ENCODE measurements at regions not wholly inside any gene's neighbourhood (a gene's known extent, or its start where the extent isn't known, plus 50 kb on each side); places are given as distances from the start of the nearest gene placed in this dataset.

DNA sequence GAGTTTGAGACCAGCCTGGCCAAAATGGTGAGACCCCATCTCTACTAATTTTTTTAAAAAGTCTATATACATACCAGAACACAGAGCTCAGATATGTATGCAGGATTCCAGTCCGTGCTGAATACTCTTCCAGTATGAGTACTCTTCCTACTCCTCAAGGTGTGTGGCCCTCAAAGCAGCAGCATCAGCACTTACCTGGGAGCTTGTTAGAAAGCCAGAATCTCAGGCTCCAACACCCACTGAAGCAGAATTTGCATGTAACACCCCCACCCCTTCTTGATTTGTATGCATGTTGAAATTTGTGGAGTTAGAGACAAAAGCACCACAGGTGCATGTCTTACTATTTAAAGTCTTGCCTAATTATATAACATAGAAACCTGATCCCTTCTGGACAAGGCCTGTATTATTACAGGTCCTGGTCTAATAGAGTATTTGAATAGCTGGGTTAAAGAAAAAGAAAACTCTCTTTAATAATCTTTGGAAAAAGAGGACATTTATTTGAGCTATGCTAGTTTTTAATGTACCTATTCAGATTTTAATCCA, 50.3 kb upstream of the NFE2L2 start:
- DNase-seq: no peak

DNA sequence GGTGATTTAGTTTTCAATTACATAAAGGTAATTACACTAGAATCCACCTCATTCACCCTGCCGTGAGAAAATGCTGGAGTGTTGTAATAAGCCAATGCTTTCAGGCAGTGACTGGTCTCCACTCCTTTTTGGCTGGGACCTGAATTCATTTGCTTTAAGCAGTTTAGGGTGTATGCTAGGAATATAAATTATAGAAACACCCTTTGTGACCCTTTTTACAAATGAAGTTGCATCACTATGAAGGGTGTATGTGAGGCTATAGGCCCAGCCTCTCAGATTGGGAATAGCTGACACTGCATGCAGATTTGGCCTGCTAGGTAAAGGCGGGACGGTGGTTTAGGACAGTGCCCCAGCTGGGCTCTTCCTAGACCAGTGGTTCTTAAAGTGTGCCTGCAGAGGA, 50.8 kb upstream of the NFE2L2 start:
- no peak for DNase-seq

DNA sequence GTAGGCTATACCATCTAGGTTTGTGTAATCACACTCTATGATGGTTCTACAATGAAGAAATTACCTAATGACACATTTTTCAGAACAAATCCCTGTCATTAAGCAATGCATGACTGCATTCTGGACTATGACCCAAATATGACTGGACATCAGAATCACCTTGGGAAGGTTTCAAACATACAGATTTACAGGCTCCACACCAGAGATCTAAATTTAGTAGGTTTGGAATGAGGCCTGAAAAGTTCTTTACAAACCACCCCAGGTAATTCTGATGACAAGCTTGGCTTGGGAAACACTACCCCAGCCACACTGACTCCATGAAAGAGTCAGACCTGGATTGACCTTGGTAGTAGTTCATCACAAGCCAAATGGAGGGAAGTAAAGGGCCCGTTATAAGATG, 52.2 kb upstream of the NFE2L2 start:
- DNase-seq: no peak

DNA sequence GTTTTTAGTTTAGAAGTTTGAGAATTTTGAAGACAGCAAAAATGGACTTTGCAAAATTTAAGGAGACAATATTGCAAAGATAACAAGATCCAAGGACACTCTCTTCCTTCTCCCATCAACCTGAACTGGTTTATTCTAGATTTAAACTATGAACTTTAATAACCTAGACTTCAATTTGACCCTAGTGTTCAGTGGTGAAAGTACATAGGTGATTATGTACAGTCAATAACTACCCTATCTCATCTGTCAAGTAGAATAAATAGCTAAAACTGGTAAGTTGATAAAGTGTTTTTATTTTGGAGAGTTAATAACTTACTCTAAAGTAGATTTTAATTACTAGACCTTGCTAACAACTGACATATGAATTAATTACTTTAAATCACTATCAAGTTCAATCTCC, 52.9 kb upstream of the NFE2L2 start:
- DNase-seq: no peak

DNA sequence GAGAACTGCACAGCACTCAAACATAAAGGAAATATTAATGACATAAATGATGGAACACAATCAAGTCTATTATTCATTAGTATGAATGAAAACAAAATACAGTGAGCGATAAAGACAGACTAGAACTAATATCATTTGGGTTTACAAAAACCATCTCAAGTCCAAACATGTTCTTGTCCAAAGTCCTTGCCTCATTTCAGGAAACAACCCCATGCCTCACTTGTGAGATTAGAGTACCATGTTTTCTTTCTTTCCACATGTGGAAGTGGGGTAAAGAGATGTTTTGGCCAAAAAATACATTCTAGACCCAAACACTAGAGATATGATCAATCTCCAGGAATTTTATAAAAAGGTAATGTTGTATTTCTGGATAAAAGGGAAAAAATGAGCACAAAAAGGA, 53.3 kb upstream of the NFE2L2 start:
- no peak for DNase-seq

DNA sequence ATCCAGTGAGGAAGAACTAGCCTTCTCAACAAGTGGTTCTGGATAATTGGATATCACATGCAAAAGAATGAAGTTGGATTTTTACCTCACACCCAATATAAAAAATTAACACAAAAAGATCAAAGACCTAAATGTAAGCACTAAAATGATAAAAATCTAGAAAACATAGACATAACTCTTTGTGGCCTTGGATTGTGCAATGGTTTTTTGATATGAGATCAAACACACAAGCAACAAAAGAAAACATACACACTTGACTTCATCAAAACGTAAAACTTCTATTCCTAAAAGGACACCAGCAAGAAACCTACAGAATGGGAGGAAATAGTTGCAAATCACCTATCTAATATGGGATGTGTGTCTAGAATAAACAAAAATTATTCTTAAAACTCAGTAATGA, 54.1 kb upstream of the NFE2L2 start:
- no peak for DNase-seq

DNA sequence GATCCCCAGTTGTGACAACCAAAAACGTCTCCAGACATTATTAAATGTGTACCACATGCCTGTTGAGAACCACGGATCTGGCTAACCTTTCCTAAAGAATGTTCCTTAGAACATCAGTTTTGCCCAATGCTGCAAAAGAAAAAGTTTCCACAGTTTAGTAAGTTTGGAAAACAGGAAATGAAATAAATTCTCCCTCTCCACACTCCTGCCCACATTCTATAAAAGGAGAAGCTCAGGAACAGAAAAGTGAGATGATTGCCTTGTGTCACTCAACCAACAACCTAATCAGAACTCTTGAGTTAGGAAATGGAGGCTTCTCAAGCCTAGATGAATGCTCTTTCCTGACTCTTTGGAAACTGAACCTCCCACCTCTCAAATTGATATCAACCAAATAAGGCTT, 56.1 kb upstream of the NFE2L2 start:
- no peak for DNase-seq

DNA sequence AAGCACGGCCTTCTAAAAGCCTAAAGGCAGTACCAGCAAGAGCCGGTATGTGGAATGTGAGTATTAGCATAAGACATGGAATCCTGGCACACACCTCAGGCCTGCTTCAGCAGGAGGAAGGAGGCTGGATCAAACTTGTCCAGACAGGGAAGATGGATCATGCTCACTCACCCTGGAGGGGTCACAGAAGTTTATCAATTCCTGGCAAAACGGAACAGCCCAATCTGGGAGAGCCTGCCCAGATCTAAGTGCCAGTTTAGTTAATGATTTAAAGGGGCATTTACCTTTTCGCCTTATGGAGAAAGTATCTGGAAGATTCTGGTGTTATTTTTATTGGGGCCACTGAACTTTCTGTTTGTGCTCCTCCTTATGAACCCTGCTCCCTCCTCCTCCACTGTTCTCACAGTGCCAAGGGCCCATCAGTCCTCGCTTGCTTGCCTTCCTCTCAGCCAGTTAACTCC, 58.3 kb upstream of the NFE2L2 start:
- no peak for DNase-seq

DNA sequence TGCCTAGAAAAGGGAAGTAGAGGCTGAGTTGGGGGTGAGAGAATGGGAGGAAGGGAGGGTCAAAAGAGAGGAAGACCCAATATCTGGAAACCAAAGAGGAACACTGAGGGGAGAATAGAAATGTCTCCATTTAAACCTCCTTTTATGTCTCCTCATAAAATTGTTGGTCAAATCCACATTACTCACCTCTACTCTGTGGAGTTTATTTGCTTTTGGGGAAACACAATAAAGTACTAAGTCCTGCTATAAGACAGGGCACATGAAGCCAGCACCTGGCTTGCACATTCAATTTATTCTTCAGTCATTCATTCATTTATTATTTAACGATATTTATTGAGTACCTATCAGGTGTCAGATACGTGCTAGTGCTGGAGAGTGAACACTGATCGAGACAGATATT, 60.3 kb upstream of the NFE2L2 start:
- no peak for DNase-seq

DNA sequence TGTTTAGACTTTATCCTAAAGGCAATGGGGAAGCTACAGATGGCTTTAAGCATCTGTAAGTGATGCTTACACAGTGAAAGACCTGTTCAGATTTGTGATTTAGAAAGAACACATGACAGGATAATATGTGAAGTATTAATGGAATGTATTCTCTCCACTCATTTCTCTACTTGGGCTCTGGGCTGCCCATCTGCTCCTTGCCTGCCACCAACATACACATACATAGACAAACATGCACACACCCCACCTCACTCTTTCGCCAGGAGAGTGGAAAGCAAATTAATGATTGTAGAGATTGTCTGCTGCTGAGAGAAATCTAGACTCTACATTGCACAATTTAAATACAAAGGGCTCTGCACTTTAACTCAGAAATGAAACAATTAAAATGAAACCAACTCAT, 61.0 kb upstream of the NFE2L2 start:
- DNase-seq: no peak

DNA sequence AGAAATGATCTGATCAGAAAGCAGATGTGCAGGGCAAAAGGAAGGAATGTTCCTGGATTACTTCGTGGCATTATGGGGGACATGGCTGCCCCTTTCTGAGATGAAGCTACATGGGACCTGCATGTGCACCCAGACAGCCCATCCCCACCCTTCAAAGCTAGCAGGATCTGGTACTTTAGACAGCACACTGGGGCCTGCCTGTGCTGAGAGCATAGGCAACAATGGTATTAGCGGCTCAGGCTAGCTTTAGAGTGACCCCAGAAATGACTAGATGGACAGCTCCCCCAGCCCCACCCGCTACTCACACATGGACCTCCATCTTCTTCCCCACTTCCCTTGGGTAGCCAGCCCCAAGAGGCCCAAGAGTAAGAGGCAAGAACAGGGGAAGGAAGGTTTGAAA, 61.5 kb upstream of the NFE2L2 start:
- DNase-seq: no peak

DNA sequence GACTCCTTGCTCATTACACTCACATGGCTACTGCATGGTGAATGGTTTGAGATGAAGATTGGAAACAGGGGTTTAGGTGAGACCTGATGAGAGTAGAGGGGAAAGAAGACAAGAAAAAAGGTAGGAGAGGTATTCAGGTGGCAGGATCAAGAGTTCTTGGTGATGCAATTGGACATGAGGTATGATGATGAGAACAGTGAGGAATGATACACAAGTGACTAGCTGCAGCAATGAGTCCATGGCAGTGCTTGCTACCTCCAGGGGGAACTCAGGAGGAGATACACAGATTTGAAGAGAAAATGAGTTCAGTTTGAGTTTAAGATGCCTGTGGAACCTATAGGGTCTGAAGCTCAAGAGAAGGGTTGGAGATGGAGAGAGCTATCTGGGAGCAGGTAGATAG, 62.1 kb upstream of the NFE2L2 start:
- no peak for DNase-seq

DNA sequence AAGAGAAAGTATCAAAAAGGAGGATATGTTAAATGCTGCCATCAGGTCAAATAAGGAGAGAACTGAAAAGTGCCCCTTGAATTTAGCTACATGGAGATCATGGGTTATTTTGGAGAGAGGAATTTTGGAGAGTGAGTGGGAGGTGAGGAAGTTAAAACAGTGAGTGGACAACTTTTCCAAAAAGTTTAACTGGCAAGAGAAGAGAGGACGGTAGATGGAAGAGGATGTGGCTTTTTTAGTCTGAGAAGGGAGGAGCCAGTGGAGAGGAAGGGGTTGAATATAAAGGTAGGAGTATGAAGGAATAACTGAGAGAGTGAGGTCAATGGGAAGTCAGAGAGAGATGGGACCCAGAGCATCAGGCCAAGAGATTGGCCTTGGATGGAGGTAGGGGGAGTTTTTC, 62.5 kb upstream of the NFE2L2 start:
- no peak for DNase-seq

DNA sequence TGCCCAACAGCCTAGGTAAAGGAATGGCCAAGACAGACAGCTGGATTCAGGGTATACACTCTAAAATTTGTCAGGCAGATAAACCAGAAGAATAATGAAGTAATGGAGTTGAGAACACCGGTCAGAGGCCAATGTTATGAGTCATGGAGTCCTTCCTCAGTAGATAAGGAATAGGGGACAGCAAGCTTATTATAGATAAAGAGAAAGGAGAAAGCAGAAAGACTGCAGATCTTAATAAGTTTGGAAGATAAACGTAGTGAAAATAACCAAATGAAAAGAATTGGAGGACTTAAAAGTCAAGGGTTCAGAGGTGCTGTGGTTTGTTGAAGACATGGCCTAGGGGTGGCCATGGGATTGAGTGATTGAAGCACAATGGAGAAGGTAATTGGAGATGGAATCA, 63.5 kb upstream of the NFE2L2 start:
- no peak for DNase-seq

DNA sequence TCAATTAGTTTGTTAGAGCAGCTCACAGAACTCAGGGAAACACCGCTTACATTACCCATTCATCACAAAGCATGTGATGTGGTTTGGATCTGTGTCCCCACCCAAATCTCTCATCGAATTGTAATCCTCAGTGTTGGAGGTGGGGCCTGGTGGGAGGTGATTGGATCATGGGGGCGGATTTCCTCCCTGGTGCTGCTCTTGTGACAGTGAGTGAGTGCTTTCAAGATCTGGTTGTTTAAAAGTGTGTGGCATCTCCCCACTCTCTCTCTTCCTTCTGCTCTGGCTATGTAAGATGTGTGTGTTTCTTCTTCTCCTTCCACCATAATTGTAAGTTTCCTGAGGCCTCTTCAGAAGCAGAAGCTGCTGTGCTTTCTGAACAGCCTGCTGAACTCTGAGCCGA, 63.5 kb upstream of the AGPS start:
- no peak for DNase-seq

DNA sequence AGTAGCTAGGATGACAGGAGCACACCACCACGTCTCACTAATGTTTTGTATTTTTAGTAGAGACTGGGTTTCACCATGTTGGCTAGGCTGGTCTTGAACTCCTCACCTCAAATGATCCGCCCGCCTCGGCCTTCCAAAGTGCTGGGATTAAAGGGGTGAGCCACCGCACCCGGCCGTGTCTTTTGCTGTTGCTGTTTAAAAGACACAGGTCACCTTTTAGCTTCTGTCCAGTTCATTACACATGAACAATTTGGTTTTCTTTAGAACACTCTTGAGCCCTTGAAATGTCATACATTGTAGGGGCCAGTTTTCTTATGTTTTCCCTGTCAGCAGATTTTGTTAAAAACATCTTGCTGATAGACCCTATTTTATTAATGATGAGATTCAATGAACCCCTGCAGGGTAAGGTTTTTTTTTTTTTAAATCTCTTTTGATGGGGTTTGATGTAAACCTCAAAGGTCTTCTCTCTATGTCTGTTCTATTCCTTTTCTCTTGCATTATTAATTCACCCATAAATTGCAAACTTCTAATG, 61.0 kb upstream of the AGPS start:
- peak; percentile 62 for DNase-seq

DNA sequence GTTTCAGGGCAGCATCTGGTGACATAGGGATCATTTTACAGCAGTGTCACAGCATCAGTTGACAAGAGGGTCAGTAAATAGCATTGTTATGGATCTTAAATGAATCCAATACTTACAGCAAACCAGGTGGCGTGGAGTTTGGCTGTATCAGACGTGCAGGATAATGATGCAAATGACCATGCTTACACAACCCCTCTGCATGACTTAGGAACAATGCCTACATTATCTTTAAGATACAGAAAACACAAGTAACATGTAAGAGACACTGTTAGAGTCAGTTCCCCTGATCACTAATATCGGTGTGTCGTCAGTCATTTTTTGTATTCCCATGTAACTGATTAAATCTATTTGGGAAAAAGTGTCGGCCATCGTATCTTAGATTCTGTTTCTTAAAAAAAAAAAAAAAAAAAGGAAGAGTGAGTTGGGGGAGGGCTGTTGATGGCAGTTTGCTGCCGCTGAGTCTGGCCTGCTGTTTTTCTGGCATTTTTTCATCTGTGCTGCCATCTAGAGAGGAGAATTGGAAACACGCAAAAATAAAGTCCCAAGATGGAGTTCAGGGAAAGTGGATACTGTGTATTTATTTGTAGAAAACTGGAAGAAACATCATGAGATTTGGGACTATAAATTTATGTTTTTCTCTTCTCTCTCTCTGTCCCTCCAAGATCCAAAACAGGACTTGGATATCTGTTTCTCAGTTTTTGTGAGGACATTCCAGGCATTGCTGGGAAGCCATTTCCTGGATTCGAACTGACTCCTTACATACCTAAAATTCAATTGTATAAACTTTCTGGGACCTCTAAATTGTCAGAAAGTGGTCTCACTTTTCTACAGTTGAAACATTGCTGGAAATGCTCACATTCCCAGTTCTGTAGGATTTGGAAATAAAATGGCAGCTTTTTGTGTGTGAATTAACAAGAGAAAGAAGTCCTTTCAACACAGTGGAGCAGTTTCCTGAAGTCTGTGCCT, 60.3 kb upstream of the AGPS start:
- peak; percentile 95 for DNase-seq

DNA sequence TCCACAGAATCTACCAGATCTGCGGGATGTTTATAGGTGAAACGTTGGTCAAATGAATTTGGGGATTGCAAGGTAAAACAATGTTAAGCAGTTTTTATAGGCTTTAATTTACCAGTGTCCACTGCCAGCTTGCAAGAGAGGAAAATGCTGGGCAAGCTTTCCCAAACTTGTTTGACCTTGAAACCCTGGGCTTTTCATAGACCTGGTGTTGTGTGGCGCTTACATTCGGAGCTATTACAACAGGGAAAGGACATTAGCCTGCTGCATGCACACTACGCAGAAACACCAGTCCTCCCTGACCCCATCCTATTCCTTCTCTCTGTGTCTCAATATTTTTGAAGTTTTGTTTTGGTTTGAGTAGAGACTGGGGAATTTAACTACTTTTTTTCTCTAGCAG, 59.6 kb upstream of the AGPS start:
- no peak for DNase-seq

DNA sequence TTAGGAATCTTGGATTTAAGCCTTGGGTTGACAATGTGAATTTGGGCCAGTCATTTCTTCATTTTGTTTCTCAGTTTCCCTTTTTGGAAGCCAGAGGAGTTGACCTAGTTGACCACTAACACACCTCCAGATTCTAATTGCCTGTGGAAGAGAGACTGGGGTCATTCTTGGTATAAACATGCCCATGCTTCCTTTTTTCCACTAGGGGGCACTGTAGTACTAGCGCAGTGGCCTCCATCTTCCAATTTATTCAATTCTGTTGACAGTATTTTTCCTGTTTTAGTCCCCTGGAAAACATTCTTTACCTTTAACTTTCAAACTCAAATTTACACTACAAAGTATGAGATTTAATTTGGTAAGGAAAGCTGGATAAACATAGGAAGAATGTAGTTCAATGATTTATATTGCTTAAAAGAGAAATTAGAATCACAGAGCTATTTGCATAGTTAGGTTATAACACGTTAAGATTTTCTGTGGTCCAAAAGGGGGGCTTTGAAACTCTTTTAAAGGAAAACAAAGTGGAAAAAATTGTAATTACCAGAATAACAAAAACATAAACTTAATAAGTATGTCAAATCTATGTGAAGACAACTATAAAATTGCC, 57.5 kb upstream of the AGPS start:
- peak; percentile 78 for DNase-seq

DNA sequence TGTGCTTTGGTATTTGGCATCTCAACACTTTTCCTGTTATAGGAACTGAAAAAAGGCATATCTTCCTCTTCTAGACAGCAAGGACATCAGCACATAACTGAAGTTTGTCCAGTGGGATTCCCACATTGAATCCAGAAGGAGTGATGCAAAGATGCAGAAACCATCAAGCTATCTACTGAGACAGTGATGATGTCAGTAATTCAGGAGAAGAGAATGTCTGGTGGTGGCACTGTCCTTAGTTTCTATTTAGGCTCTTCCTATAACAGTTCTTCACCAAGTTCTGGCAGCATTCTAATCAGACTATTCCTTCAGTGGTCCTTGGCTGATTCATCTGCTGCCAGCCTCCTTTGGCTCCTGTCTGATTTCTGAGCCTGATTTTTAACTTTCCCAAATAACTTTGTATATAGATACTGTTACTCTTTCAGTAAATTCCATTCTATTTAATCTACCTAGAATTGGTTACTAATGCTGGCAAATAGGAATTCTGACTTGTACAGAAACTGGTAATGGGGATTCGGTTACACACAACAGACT, 56.6 kb upstream of the AGPS start:
- DNase-seq: no peak

DNA sequence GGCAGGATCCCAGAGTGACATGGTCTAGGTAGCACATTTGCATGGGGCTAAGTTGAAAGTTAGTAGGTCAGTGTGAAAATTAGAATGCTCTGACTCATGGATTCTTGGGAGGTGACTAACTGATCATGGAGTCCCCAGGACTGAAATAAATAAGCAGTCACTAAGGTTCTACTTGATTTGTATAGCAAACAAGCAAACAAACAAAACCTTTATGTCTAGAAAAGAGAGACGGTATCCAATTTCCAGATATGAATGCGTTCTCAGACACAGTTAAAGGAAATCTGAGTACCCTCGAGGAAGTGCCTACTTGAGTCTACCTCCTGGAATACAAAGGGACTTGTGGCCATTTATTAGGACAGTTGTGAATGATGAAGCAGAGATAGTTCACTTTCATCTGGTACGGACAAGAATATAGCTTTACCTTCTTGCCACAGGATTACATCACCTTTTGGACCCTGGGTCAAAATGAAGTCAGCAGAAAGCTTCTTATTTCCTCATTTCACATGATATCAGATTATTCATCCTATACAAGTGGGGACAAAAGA, 54.3 kb upstream of the AGPS start:
- no peak for DNase-seq

DNA sequence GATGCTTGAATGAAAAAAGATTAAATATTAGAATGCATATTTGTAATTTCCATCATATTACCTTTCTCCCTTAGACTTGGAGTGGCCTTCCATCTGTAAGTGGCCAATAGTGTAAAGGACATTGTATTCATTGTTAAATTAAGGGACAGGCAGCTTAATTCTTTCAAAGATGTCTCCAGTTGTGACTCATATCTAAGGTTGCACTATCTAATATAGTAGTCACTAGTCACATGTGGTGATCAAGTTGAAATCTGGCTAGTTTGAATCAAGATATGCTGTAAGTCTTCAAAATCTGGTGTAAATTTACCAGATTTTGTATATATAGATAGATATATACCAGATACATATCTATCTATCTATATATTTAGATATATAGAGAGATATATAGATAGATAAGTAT, 52.4 kb upstream of the AGPS start:
- no peak for DNase-seq

DNA sequence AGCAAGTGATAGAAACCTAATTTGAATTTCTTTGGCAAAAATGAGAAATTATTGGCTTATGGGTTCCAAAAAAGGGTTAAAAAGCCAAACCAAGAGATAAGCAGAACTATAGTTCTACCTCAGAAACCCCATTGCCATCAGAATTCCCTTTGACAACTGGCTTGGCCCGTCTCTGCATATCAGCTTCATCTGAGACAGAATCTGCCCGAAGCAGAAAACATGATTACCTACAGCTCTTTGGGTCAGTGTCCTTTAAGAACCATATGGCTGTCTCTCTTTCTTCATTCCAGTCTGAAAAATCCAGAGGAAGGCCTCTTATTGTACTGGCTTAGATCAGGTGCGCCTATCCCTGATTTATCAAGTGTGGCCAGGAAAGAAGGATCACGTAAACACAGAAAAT, 49.8 kb upstream of the AGPS start:
- no peak for DNase-seq

All from eye (tissue), 1 donor.